SK-N-SH treated with all-trans-retinoic acid at 6 μM for 48 hours (cell line): ENCODE measurements at regions not wholly inside any gene's neighbourhood (a gene's known extent, or its start where the extent isn't known, plus 50 kb on each side); places are given as distances from the start of the nearest gene placed in this dataset.

Experiments used
- ARNTL ChIP-seq: fragments of 450-650 bp; formaldehyde crosslinking; IDR thresholded peaks from 2 replicates; pipeline ENCODE4 v1.5.0; 2020; ENCODE audit warnings: low read depth, mild to moderate bottlenecking, moderate library complexity, borderline replicate concordance
- PPARA ChIP-seq: fragments of 250-450 bp; sonication (Bioruptor Pico); IDR thresholded peaks from 2 replicates; pipeline ENCODE4 v1.5.0; 2020; ENCODE audit warnings: mild to moderate bottlenecking, borderline replicate concordance
- ZNF70 ChIP-seq: fragments of 450-650 bp; formaldehyde crosslinking; IDR thresholded peaks from 2 replicates; pipeline ENCODE4 v1.5.0; 2020; ENCODE audit warnings: mild to moderate bottlenecking, moderate library complexity
- TF ChIP-seq, protein P1 (sequence below): fragments of 250-450 bp; sonication (Bioruptor Pico); IDR thresholded peaks from 2 replicates; pipeline ENCODE4 v1.8.0; 2020; ENCODE audit warnings: mild to moderate bottlenecking, moderate library complexity, borderline replicate concordance
- TF ChIP-seq, protein P2 (sequence below): fragments of 250-450 bp; sonication (Bioruptor Pico); IDR thresholded peaks from 2 replicates; pipeline ENCODE4 v1.5.0; 2020; ENCODE audit warnings: mild to moderate bottlenecking, moderate library complexity

DNA sequence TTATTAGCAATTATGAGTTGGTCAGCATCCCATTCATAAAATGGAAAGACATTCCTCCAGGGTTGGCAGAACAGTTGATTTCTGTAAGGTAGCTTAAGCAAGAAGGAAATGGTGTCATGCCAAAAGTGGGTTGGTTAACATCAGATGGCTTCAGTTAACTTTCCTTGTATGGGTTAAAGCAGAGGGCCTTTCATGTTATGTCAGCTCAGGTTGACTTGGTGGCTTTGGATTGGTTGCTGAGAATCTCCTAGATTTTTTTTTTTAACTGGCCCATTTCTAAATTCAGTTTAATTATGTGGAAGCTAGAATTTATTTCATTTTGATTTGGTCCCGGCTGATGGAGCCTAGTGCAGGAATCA lies 87.8 kb downstream of the BBS10 start:
- no peak for TF ChIP-seq ZNF70 (CRISPR knock-in tag)
- TF ChIP-seq PPARA (CRISPR knock-in tag) = no peak
- no peak for TF ChIP-seq ARNTL (CRISPR knock-in tag)
- TF ChIP-seq, protein P1, sequence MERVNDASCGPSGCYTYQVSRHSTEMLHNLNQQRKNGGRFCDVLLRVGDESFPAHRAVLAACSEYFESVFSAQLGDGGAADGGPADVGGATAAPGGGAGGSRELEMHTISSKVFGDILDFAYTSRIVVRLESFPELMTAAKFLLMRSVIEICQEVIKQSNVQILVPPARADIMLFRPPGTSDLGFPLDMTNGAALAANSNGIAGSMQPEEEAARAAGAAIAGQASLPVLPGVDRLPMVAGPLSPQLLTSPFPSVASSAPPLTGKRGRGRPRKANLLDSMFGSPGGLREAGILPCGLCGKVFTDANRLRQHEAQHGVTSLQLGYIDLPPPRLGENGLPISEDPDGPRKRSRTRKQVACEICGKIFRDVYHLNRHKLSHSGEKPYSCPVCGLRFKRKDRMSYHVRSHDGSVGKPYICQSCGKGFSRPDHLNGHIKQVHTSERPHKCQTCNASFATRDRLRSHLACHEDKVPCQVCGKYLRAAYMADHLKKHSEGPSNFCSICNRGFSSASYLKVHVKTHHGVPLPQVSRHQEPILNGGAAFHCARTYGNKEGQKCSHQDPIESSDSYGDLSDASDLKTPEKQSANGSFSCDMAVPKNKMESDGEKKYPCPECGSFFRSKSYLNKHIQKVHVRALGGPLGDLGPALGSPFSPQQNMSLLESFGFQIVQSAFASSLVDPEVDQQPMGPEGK (CRISPR knock-in tag) = no peak
- TF ChIP-seq, protein P2, sequence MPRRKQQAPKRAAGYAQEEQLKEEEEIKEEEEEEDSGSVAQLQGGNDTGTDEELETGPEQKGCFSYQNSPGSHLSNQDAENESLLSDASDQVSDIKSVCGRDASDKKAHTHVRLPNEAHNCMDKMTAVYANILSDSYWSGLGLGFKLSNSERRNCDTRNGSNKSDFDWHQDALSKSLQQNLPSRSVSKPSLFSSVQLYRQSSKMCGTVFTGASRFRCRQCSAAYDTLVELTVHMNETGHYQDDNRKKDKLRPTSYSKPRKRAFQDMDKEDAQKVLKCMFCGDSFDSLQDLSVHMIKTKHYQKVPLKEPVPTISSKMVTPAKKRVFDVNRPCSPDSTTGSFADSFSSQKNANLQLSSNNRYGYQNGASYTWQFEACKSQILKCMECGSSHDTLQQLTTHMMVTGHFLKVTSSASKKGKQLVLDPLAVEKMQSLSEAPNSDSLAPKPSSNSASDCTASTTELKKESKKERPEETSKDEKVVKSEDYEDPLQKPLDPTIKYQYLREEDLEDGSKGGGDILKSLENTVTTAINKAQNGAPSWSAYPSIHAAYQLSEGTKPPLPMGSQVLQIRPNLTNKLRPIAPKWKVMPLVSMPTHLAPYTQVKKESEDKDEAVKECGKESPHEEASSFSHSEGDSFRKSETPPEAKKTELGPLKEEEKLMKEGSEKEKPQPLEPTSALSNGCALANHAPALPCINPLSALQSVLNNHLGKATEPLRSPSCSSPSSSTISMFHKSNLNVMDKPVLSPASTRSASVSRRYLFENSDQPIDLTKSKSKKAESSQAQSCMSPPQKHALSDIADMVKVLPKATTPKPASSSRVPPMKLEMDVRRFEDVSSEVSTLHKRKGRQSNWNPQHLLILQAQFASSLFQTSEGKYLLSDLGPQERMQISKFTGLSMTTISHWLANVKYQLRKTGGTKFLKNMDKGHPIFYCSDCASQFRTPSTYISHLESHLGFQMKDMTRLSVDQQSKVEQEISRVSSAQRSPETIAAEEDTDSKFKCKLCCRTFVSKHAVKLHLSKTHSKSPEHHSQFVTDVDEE (CRISPR knock-in tag) = no peak
